HepG2 (cell line): ENCODE measurements at regions not wholly inside any gene's neighbourhood (a gene's known extent, or its start where the extent isn't known, plus 50 kb on each side); places are given as distances from the start of the nearest gene placed in this dataset.

Source experiments
- ATF2 ChIP-seq: sonication (generic); formaldehyde crosslinking; IDR thresholded peaks from 2 replicates; pipeline ENCODE4 v1.4.0; 2020; ENCODE audit warnings: missing genetic modification reagents
- CTCF ChIP-seq: sonication (generic); formaldehyde crosslinking; IDR thresholded peaks from 2 replicates; pipeline ENCODE4 v1.5.0; 2020; ENCODE audit warnings: mild to moderate bottlenecking, missing genetic modification reagents, moderate library complexity
- E2F5 ChIP-seq: sonication (generic); formaldehyde crosslinking; conservative IDR thresholded peaks from 2 replicates; pipeline ENCODE4 v1.4.0; 2020; ENCODE audit warnings: missing genetic modification reagents
- HDAC2 ChIP-seq: sonication (generic); formaldehyde crosslinking; IDR thresholded peaks from 2 replicates; pipeline ENCODE4 v1.4.0; 2020; ENCODE audit warnings: missing genetic modification reagents
- MYNN ChIP-seq: sonication (generic); formaldehyde crosslinking; IDR thresholded peaks from 2 replicates; pipeline ENCODE4 v1.4.0; 2020; ENCODE audit warnings: mild to moderate bottlenecking, low read depth, missing genetic modification reagents
- NFAT5 ChIP-seq: sonication (generic); formaldehyde crosslinking; IDR thresholded peaks from 2 replicates; pipeline ENCODE4 v1.4.0; 2020; ENCODE audit warnings: missing genetic modification reagents
- ZBTB20 ChIP-seq: sonication (generic); formaldehyde crosslinking; IDR thresholded peaks from 2 replicates; pipeline ENCODE4 v1.8.1; 2023; ENCODE audit warnings: missing genetic modification reagents, low read depth, mild to moderate bottlenecking, borderline replicate concordance
- ZNF512 ChIP-seq: sonication (generic); formaldehyde crosslinking; IDR thresholded peaks from 2 replicates; pipeline ENCODE4 v1.4.0; 2020; ENCODE audit warnings: mild to moderate bottlenecking, missing genetic modification reagents
- ZNF546 ChIP-seq: sonication (generic); formaldehyde crosslinking; conservative IDR thresholded peaks from 2 replicates; pipeline ENCODE4 v1.8.1; 2023; ENCODE audit warnings: mild to moderate bottlenecking, missing genetic modification reagents
- ZNF816 ChIP-seq: sonication (generic); formaldehyde crosslinking; IDR thresholded peaks from 2 replicates; pipeline ENCODE4 v1.8.0; 2022; ENCODE audit warnings: missing genetic modification reagents, mild to moderate bottlenecking, borderline replicate concordance

- TF ChIP-seq ATF2 (CRISPR knock-in tag) (no peak), HDAC2 (CRISPR knock-in tag) (no peak), ZNF512 (CRISPR knock-in tag) (no peak), MYNN (CRISPR knock-in tag) (no peak), ZNF816 (CRISPR knock-in tag) (no peak), CTCF (CRISPR knock-in tag) (no peak), E2F5 (no peak), ZBTB20 (CRISPR knock-in tag) (no peak), ZNF546 (no peak), NFAT5 (CRISPR knock-in tag) (no peak)
Measured at GRCh38 chr3:159825216-159825854, 163.3 kb upstream of the IL12A start.
